K562 (cell line): ENCODE measurements at regions not wholly inside any gene's neighbourhood (a gene's known extent, or its start where the extent isn't known, plus 50 kb on each side); places are given as distances from the start of the nearest gene placed in this dataset.

Experiments used
- ATAC-seq: fragments of 200-7000 bp; cut with Tn5 transposase; 3 replicates; pipeline ENCODE4 v1.9.1; 2020; ENCODE audit warnings: moderate library complexity
- BruUV-seq: library from RNA; stranded (reverse); fragments of 400-500 nt; replicated peaks from 2 replicates; lab custom pipeline; 2021; lab: Mats Ljungman, UMichigan
- CTCF ChIA-PET: fragments of 300-600 bp; formaldehyde crosslinking; extraction: SDS; loops from one replicate; lab custom pipeline; 2021; ENCODE audit warnings: low intra/inter-chr PET ratio; lab: Yijun Ruan, JAX
- POLR2A ChIA-PET: fragments of 300-600, 350-650 bp; sonication (Branson Sonifier 250); formaldehyde crosslinking; extraction: SDS; loops from one replicate; lab custom pipeline; 2021; ENCODE audit warnings: antibody characterized with exemption, inconsistent platforms; lab: Yijun Ruan, JAX
- DNase-seq, 4 experiments: peaks; one replicate each; pipeline versions ENCODE4 v3.0.0 to v3.0.0-alpha.2; 2011 to 2018; ENCODE audit warnings: low spot score in 3 of 4, mixed read lengths in 3 of 4; ENCODE audit errors: extremely low read depth in 1 of 4
- FAIRE-seq: peaks from 2 replicates; lab custom pipeline; 2011; peaks lifted over from hg19 to GRCh38; lab: Jason Lieb, UNC
- H2AFZ ChIP-seq: 2 replicates; pipeline ENCODE4 v1.6.0; 2011; ENCODE audit warnings: low read depth, low read length, control low read depth, inconsistent platforms
- H3K27ac ChIP-seq: fragments of 200-600 bp; 3 replicates; pipeline ENCODE4 v1.8.0; 2011; ENCODE audit warnings: low read depth, mild to moderate bottlenecking, control low read depth, inconsistent platforms, low read length, moderate library complexity, mixed read lengths; ENCODE audit errors: extremely low read depth
- H3K27me3 ChIP-seq, 2 experiments: fragments of 300-600 bp in 1 of 2; 2 replicates in 1 of 2; 3 replicates in 1 of 2; pipeline versions ENCODE4 v1.6.0 to v1.8.0; 2011; ENCODE audit warnings: inconsistent platforms in 2 of 2, low read length in 2 of 2, mild to moderate bottlenecking in 1 of 2, mixed read lengths in 1 of 2, moderate library complexity in 1 of 2; ENCODE audit not compliant: control insufficient read depth in 2 of 2, insufficient read depth in 2 of 2
- H3K36me3 ChIP-seq: fragments of 300-600 bp; 3 replicates; pipeline ENCODE4 v1.8.0; 2011; ENCODE audit warnings: mild to moderate bottlenecking, low read length, inconsistent platforms; ENCODE audit not compliant: control insufficient read depth, insufficient read depth
- H3K4me1 ChIP-seq, 2 experiments: fragments of 200-600 bp in 1 of 2; replicated peaks in 1 of 2; 2 replicates in 1 of 2; 3 replicates in 1 of 2; pipeline versions ENCODE4 v1.5.1 to v1.8.0; 2011; ENCODE audit warnings: inconsistent platforms in 2 of 2, low read length in 2 of 2, mild to moderate bottlenecking in 1 of 2, mixed read lengths in 1 of 2, moderate library complexity in 1 of 2; ENCODE audit not compliant: control insufficient read depth in 2 of 2, insufficient read depth in 2 of 2
- H3K4me2 ChIP-seq: 2 replicates; pipeline ENCODE4 v1.6.1; 2011; ENCODE audit warnings: low read length, control low read depth, inconsistent platforms, mixed read lengths; ENCODE audit not compliant: insufficient read depth
- H3K4me3 ChIP-seq: fragments of 200-600 bp; sonication (generic), shearing (Covaris generic); 2 replicates; pipeline ENCODE4 v1.5.1; 2016; ENCODE audit warnings: control low read depth, inconsistent platforms
- H3K79me2 ChIP-seq: fragments of 200-600 bp; 3 replicates; pipeline ENCODE4 v1.8.0; 2011; ENCODE audit warnings: low read length, inconsistent platforms; ENCODE audit not compliant: control insufficient read depth, insufficient read depth
- H3K9ac ChIP-seq, 2 experiments: 2 replicates each; pipeline versions ENCODE4 v1.6.0 to v1.6.1; 2011; ENCODE audit warnings: low read depth in 2 of 2, low read length in 2 of 2, control low read depth in 1 of 2, inconsistent platforms in 1 of 2, mild to moderate bottlenecking in 1 of 2, mixed read lengths in 1 of 2; ENCODE audit not compliant: insufficient read depth in 1 of 2
- H3K9me1 ChIP-seq: one replicate; pipeline ENCODE4 v1.6.0; 2011; ENCODE audit warnings: inconsistent platforms, mild to moderate bottlenecking, low read length, moderate library complexity; ENCODE audit not compliant: control insufficient read depth, insufficient read depth
- H3K9me3 ChIP-seq: replicated peaks from 2 replicates; pipeline ENCODE4 v1.5.1; 2011; ENCODE audit warnings: low read depth, low read length, inconsistent platforms; ENCODE audit not compliant: control insufficient read depth, insufficient read depth
- H4K20me1 ChIP-seq: replicated peaks from 2 replicates; pipeline ENCODE4 v1.6.1; 2011; ENCODE audit warnings: low read length, inconsistent platforms, mixed read lengths; ENCODE audit not compliant: control insufficient read depth, insufficient read depth
- WGBS: fragments of 100-300 bp; shearing (Covaris generic); methylation state at CpG from one replicate; pipeline ENCODE4 v1.1.6; 2016; ENCODE audit warnings: low coverage, mixed read lengths; ENCODE audit not compliant: insufficient coverage; ENCODE audit errors: missing lambda C conversion rate; 5-methylcytosine and 5-hydroxymethylcytosine counted together
- in situ Hi-C: fragments of 300-500 bp; cut with MboI; formaldehyde crosslinking; loops from 4 replicates; pipeline ENCODE4 v1.15.0; 2018; ENCODE audit warnings: inconsistent platforms, mixed read lengths
- intact Hi-C: fragments of 100-400 bp; cut with micrococcal nuclease; formaldehyde crosslinking; loops from 2 replicates; pipeline ENCODE4 v1.14.2; 2022
- TF ChIP-seq, protein P1 (sequence below): fragments of 450-650 bp; formaldehyde crosslinking; IDR thresholded peaks from 2 replicates; pipeline ENCODE4 v1.4.0; 2020; ENCODE audit warnings: mild to moderate bottlenecking, moderate library complexity
- TF ChIP-seq, protein P2 (sequence below): fragments of 450-650 bp; IDR thresholded peaks from 2 replicates; pipeline ENCODE4 v1.6.1; 2018; ENCODE audit warnings: mild to moderate bottlenecking, low read depth; ENCODE audit not compliant: partially characterized antibody

DNA sequence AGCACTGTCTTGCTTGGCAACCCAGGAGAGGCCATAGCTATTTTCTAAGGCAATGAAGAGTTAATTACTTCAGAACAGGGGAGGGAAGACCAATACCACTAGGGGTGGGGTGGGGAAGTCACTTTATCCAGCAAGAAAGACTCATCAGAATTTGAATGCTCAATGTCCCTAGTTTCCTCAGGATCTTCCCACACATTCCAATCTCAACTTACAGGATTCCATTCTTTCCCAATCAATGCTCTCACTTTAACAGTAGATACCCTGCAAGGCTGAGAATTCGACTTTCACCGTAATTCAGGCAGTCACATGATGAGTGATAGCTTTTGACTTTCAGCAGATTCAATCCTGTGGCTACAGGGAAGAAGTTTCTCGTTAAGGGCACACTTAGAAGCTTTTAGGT is 526.6 kb upstream of the SEL1L start:
- FAIRE-seq, result no peak
- 0% methylated on average over 3 of the region's 3 CpGs for WGBS
- intact Hi-C loops, result no loop called here

More for the DNA sequence above, 526.6 kb upstream of the SEL1L start:
- no peak for DNase-seq
- Histone ChIP-seq H3K4me2 (no peak overlapping the region), H3K9me3 (no peaks in the 10 kb centered on the region), H3K27ac (no peak overlapping the region), H2AFZ (no peak overlapping the region), H3K36me3 (no peaks in the 10 kb centered on the region), H3K79me2 (no peaks in the 10 kb centered on the region), H3K9ac (no peak overlapping the region), H3K9me1 (no peaks in the 10 kb centered on the region), H3K27me3 (no peaks in the 10 kb centered on the region), H4K20me1 (no peaks in the 10 kb centered on the region), H3K4me1 (no peaks in the 10 kb centered on the region), H3K4me3 (no peak overlapping the region)
- no peak for ATAC-seq
- POLR2A ChIA-PET, result no interaction called here
- no TSS peak for BruUV-seq
- in situ Hi-C loops, result no loop called here
- CTCF ChIA-PET, result no interaction called here
- TF ChIP-seq, protein P1, sequence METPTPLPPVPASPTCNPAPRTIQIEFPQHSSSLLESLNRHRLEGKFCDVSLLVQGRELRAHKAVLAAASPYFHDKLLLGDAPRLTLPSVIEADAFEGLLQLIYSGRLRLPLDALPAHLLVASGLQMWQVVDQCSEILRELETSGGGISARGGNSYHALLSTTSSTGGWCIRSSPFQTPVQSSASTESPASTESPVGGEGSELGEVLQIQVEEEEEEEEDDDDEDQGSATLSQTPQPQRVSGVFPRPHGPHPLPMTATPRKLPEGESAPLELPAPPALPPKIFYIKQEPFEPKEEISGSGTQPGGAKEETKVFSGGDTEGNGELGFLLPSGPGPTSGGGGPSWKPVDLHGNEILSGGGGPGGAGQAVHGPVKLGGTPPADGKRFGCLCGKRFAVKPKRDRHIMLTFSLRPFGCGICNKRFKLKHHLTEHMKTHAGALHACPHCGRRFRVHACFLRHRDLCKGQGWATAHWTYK (CRISPR knock-in tag), result no peak
- TF ChIP-seq, protein P2, sequence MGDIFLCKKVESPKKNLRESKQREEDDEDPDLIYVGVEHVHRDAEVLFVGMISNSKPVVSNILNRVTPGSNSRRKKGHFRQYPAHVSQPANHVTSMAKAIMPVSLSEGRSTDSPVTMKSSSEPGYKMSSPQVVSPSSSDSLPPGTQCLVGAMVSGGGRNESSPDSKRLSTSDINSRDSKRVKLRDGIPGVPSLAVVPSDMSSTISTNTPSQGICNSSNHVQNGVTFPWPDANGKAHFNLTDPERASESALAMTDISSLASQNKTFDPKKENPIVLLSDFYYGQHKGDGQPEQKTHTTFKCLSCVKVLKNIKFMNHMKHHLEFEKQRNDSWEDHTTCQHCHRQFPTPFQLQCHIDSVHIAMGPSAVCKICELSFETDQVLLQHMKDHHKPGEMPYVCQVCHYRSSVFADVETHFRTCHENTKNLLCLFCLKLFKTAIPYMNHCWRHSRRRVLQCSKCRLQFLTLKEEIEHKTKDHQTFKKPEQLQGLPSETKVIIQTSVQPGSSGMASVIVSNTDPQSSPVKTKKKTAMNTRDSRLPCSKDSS, result no peak
